ENCODE measurements at regions not wholly inside any gene's neighbourhood (a gene's known extent, or its start where the extent isn't known, plus 50 kb on each side); places are given as distances from the start of the nearest gene placed in this dataset.
A peak's percentile ranks its signal among the peaks of the same experiment; 100 is the strongest.
"Not testable (repeated sequence)": the region's sequence is repeated elsewhere in the genome, so short reads cannot be mapped to it uniquely, and the experiment has no call there.

DNA sequence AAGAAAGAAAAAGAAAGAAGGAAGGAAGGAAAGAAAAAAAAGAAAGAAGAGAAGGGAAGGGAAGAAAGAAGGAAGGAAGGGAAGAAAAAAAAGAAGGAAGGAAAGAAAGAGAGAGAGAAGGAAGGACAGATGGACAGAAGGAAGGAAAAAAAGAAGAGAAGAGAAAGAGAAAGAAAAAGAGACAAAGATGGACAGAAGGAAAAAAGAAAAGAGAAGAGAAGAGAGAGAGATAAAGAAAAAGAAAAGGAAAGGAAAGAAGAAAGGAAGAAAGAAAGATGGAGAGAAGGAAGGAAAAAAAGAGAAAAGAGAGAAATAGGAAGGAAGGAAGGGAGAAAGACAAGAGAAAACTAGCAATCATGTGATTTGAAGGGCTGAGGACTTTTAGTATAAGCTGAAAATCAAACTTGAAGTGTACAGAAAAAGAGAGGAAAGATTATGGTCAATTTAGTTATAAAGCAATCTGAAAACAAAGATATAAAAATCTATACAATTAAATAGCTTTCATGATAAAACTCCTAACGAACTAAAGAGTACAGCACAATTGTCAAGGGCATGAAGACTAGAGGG, 115.3 kb downstream of the LTN1 start:
- Histone ChIP-seq H3K4me1 (replicated peaks in 1 of 2) (no peaks in the 10 kb centered on the region), H3K27ac (no peak overlapping the region), H3K4me3 (no peak overlapping the region)
- WGBS, 10 experiments: 80 to 100% (median 89%) methylated on average over 1 of the region's 1 CpG
- no peak for ATAC-seq (replicated peaks in 6 of 8)
- in situ Hi-C loops (cut with MboI; ENCODE audit: low pct_unique_long_range_greater_than_20kb in 2 of 9, low sequenced_read_pairs in 9 of 9, unreplicated experiment in 9 of 9): no loop called here

DNA sequence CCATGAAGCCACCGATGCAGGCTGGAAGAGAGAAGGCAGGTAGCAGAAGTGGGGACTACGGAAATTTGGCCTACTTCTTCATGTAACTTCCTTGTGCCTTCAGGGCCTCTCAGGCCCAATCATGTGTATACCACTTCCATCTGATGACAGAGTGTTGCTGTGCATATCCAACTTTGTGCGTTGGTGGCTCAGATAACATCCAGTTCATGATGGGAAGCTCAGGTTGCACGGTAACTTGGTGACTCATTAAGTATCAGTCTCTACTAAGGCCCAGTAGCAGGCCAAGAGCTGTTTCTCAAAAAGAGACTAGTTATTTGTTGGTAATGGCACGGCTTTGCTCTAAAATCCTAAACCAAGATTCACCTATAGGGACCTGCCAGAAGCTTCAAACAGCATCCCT, 117.6 kb downstream of the LTN1 start:
- in situ Hi-C loops (cut with MboI; ENCODE audit: low pct_unique_long_range_greater_than_20kb in 2 of 9, low sequenced_read_pairs in 9 of 9, unreplicated experiment in 9 of 9): no loop called here
- ATAC-seq (replicated peaks in 6 of 8): no peak
- Histone ChIP-seq H3K4me3 (no peak overlapping the region), H3K4me1 (replicated peaks in 1 of 2) (no peaks in the 10 kb centered on the region), H3K27ac (no peak overlapping the region)
- WGBS, 10 experiments: 0 to 100% (median 81%) methylated on average over 1 to 5 of the region's 5 CpGs; no CpG with 5 or more reads in 3 of the 10 experiments

DNA sequence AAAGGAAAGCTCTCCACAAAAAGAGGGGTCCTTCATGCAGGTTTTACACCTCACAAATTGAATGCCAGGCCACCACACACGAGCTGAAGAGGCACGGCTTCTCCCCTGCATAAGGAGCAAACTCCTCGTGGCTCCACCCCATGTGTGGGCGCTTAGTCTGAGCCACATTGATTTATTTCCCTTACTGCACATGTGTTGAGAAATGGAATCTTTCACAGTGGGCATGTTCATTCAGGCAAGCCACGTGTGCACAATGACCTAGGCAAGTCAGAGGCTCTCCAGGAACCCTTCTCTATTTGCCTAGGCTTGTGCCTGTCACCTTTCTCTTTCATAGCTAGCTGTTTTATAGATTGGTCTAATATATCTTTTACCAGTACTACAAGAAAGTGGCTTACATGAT, 120.5 kb downstream of the LTN1 start:
- peak in 1 of 8 experiments; percentile 56 for ATAC-seq (replicated peaks in 6 of 8)
- H3K27ac ChIP-seq: no peak overlapping the region
- 67 to 93% (median 83%) methylated on average over 1 to 4 of the region's 5 CpGs; no CpG with 5 or more reads in 4 of the 10 experiments for WGBS, 10 experiments
- no peak overlapping the region for H3K4me3 ChIP-seq
- no peaks in the 10 kb centered on the region for H3K4me1 ChIP-seq (replicated peaks in 1 of 2)
- in situ Hi-C loops (cut with MboI; ENCODE audit: low pct_unique_long_range_greater_than_20kb in 2 of 9, low sequenced_read_pairs in 9 of 9, unreplicated experiment in 9 of 9): no loop called here

DNA sequence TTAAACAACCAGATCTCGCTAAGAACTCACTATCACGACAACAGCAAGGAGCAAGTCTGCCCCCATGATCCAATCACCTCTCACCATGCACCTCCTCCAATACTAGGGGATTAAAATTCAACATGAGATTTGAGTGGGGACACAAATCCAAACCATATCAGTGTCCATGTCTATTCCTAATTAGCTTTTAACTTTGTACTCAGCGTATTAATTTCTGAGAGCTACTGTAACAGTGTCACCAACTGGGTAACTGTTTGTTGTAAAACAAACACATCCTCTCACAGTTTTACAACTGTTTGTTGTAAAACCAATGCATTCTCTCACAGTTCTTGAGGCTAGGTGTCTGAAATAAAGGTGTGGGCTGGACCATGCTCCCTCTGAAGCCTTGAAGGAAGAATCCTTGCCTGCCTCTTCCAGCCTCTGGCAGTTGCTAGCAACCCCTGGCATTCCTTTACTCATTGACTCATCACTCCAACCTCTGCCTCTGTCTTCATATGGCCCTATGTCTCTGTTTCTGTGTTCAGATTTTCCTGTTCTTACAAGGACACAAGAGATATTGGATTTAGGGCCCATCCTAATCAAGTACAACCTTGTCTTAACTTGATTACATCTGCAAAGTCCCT, 121.2 kb downstream of the LTN1 start:
- Histone ChIP-seq H3K4me1 (replicated peaks in 1 of 2) (no peaks in the 10 kb centered on the region), H3K27ac (no peak overlapping the region), H3K4me3 (no peak overlapping the region)
- 72 to 100% (median 87%) methylated on average over 2 to 3 of the region's 3 CpGs; no CpG with 5 or more reads in 4 of the 10 experiments for WGBS, 10 experiments
- no peak for ATAC-seq (replicated peaks in 6 of 8)
- in situ Hi-C loops (cut with MboI; ENCODE audit: low pct_unique_long_range_greater_than_20kb in 2 of 9, low sequenced_read_pairs in 9 of 9, unreplicated experiment in 9 of 9): no loop called here

DNA sequence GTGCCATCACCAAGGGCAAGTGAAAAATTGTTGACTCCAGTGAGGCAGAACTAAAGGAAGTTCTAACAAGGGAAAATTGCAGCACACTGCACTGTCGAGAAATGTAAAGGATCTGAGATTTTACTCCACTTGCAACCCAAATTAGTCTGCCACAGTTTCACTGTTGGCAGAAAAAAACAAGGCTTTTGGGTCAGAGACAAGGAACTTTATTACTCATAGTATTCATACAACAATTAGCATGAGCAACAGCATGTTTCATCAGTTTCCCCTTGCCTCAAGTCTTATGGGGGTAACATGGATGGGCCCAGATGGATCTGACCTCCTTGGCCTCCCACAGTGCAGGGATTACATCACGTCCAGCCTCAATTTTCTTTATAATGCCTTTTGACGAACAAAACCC, 125.3 kb downstream of the LTN1 start:
- Histone ChIP-seq H3K4me1 (replicated peaks in 1 of 2) (no peaks in the 10 kb centered on the region), H3K4me3 (no peak overlapping the region), H3K27ac (no peak overlapping the region)
- ATAC-seq (replicated peaks in 6 of 8): no peak
- in situ Hi-C loops (cut with MboI; ENCODE audit: low pct_unique_long_range_greater_than_20kb in 2 of 9, low sequenced_read_pairs in 9 of 9, unreplicated experiment in 9 of 9): no loop called here
- WGBS, 10 experiments: 71 to 100% (median 85%) methylated on average over 1 to 3 of the region's 3 CpGs

DNA sequence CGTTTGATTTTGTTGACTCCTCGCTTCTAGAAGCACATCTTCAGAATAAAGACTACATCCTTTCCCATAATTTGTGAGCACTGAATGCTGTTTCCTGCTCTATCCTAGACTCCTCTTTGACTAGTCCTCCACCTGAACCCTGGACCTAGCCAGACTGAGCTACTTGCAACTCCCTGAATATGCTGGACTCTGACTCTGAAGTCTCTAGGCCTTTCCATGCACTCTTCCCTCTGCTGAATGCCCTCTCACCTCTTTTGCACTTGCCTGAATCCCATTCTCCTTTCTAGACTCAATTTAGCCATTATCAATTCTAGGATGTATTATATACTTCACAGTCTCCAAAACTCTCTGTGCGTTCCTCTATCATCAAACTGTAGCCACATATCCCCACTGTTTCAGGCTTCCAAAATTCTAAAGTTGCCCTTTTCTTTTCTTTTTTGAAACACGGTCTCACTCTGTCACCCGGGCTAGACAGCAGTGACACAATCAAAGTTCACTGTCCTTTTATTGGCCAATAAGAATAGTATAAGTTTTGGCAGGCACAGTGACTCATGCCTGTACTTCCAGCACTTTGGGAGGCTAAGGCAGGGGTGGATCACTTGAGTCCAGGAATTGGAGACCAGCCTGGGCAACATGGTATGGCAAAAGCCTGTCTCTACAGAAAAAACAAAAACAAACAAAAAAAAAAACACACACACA, 127.0 kb downstream of the LTN1 start:
- H3K4me1 ChIP-seq (replicated peaks in 1 of 2): no peaks in the 10 kb centered on the region
- WGBS, 10 experiments: 83 to 100% (median 98%) methylated on average over 1 to 3 of the region's 5 CpGs; no CpG with 5 or more reads in 2 of the 10 experiments
- in situ Hi-C loops (cut with MboI; ENCODE audit: low pct_unique_long_range_greater_than_20kb in 2 of 9, low sequenced_read_pairs in 9 of 9, unreplicated experiment in 9 of 9): no loop called here
- ATAC-seq (replicated peaks in 6 of 8): no peak
- H3K27ac ChIP-seq: no peak overlapping the region
- no peak overlapping the region for H3K4me3 ChIP-seq

DNA sequence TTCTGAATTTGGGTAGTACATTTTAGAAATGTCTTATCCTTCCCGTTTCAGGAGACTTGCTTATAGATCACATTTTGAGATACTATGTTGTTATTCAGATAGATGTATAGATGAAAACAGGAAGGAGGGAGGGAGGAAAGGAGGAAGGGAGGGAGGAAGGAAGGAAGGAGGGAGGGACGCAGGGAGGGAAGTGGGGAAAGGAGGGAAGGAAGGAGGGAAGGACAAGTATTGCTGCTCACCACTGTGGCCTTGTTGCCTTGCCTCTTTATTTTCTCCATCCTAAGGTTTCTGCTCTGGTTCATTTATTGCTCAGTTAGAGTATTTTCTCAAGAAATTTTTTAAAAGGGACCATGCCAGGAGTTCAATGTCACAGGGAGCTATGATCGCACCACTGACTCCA, 134.3 kb downstream of the LTN1 start:
- 33 to 100% (median 90%) methylated on average over 1 to 2 of the region's 3 CpGs; no CpG with 5 or more reads in 1 of the 10 experiments for WGBS, 10 experiments
- Histone ChIP-seq H3K4me1 (replicated peaks in 1 of 2) (no peaks in the 10 kb centered on the region), H3K4me3 (no peak overlapping the region), H3K27ac (no peak overlapping the region)
- ATAC-seq (replicated peaks in 6 of 8): no peak
- in situ Hi-C loops (cut with MboI; ENCODE audit: low pct_unique_long_range_greater_than_20kb in 2 of 9, low sequenced_read_pairs in 9 of 9, unreplicated experiment in 9 of 9): no loop called here

DNA sequence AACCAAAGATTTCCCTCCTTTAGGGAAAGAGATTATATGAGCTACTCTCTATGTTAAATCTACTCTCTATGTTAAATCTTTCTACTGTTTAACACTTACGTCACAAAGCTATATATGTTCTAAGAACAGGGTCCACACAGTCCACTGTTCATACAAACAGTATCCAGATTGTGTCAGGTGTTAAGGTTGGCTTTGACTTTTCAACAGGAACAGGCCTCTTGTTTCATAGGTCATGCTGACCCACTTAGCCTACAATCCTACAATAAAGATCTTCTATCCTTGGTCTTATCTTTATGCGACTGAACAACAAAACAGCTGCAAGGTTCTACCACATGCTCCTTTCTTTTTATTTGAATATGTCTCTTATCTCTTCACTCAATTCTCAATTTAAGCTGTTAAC, 134.9 kb downstream of the LTN1 start:
- H3K27ac ChIP-seq: no peak overlapping the region
- no peak overlapping the region for H3K4me3 ChIP-seq
- no peaks in the 10 kb centered on the region for H3K4me1 ChIP-seq (replicated peaks in 1 of 2)
- in situ Hi-C loops (cut with MboI; ENCODE audit: low pct_unique_long_range_greater_than_20kb in 2 of 9, low sequenced_read_pairs in 9 of 9, unreplicated experiment in 9 of 9): no loop called here
- ATAC-seq (replicated peaks in 6 of 8): no peak
- WGBS, 10 experiments: 69 to 100% (median 96%) methylated on average over 1 to 2 of the region's 2 CpGs; no CpG with 5 or more reads in 1 of the 10 experiments

DNA sequence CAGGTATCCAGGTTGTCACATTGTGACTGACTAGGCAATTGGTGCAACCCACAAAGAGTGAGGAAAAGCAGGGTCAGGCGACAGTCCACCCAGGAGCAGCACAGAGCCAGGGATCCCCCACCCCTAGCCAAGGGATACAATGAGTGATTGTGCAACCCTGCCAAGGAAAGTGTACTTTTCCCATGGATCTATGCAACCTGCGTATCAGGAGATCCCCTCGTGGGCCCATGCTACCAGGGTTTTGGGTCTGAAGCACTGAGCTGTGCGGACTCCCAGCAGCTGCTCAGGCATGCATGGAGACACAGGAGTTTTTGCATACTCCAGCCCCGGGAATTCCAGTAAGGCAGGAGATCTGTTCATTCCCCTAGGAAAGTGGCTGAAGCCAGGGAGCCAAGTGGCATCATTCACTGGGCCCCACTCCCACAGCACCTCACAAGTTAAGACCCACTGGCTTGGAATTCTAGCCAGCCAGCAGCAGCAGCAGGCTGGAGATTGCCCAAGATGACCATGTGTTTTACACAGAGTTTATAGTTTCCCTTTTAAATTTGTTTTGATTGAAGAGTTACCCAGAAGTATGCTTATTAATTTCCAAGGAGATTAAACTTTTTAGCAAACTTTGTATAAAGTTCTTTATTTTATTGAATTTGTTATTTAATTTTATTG, 136.0 kb downstream of the LTN1 start:
- in situ Hi-C loops (cut with MboI; ENCODE audit: low pct_unique_long_range_greater_than_20kb in 2 of 9, low sequenced_read_pairs in 9 of 9, unreplicated experiment in 9 of 9): no loop called here
- Histone ChIP-seq H3K4me1 (replicated peaks in 1 of 2) (no peaks in the 10 kb centered on the region), H3K4me3 (no peak overlapping the region), H3K27ac (no peak overlapping the region)
- 0 to 86% (median 56%) methylated on average over 1 to 3 of the region's 5 CpGs; no CpG with 5 or more reads in 3 of the 10 experiments for WGBS, 10 experiments
- ATAC-seq (replicated peaks in 6 of 8): peak in 4 of 8 experiments; percentile 23 to 83 (median 54)

DNA sequence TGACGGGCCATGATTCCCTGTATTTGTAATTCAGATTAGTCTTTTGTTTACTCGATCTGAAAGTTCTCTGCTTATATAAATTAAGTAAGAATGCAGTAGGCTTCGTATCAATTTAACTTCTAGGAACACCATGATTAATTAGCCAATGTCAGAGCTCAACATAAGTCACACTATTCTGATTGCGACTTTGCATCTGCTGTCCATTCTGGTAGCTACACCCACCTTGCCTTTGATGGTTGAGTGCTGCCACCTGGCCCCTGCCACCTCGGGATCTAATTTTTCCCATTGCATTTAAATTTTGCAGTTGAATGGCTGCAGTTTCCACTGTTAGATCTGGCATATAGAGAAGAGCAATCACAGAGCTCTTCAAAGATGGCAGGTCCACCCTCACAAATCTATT, 140.0 kb downstream of the LTN1 start:
- WGBS, 10 experiments: 51 to 100% (median 69%) methylated on average over 1 to 5 of the region's 5 CpGs
- Histone ChIP-seq H3K4me3 (no peak overlapping the region), H3K27ac (no peak overlapping the region), H3K4me1 (replicated peaks in 1 of 2) (no peaks in the 10 kb centered on the region)
- in situ Hi-C loops (cut with MboI; ENCODE audit: low pct_unique_long_range_greater_than_20kb in 2 of 9, low sequenced_read_pairs in 9 of 9, unreplicated experiment in 9 of 9): no loop called here
- no peak for ATAC-seq (replicated peaks in 6 of 8)

DNA sequence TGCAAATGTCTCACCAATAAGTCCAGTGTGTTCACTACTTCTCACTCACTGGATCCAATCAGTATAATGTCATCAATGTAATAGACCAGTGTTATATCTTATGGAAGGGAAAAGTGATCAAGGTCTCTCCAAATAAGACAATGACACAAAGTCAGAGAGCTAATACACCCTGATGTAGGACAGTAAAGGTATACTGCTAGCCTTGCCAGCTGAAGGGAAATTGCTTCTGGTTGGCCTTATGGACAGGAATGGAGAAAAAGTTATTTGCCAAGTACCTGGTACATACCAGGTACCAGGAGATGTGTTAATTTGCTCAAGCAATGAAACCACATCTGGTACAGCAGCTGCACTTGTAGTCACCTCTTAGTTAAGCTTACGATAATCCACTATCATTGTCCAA, 141.0 kb downstream of the LTN1 start:
- WGBS, 10 experiments: 64 to 100% methylated on average over 1 of the region's 1 CpG; no CpG with 5 or more reads in 8 of the 10 experiments
- ATAC-seq (replicated peaks in 6 of 8): no peak
- no peaks in the 10 kb centered on the region for H3K4me1 ChIP-seq (replicated peaks in 1 of 2)
- H3K27ac ChIP-seq: no peak overlapping the region
- no peak overlapping the region for H3K4me3 ChIP-seq
- in situ Hi-C loops (cut with MboI; ENCODE audit: low pct_unique_long_range_greater_than_20kb in 2 of 9, low sequenced_read_pairs in 9 of 9, unreplicated experiment in 9 of 9): no loop called here

DNA sequence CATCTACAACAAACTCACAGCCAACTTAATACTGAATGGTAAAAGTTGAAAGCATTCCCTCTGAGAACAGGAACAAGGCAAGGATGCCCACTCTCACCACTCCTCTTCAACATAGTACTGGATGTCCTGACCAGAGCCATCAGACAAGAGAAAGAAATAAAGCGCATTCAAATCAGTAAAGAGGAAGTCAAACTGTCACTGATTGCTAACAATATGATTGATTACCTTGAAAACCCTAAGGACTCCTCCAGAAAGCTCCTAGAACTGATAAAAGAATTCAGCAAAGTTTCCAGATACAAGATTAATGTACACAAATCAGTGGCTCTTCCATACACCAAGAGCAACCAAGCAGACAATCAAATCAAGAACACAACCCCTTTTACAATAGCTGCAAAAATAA, 153.4 kb downstream of the LTN1 start:
- H3K4me3 ChIP-seq; in situ Hi-C loops (cut with MboI; ENCODE audit: low pct_unique_long_range_greater_than_20kb in 2 of 9, low sequenced_read_pairs in 9 of 9, unreplicated experiment in 9 of 9); ATAC-seq (replicated peaks in 6 of 8); H3K27ac ChIP-seq; H3K4me1 ChIP-seq (replicated peaks in 1 of 2): not testable (repeated sequence)
- WGBS, 10 experiments: 40 to 83% (median 69%) methylated on average over 1 of the region's 1 CpG; no CpG with 5 or more reads in 4 of the 10 experiments

DNA sequence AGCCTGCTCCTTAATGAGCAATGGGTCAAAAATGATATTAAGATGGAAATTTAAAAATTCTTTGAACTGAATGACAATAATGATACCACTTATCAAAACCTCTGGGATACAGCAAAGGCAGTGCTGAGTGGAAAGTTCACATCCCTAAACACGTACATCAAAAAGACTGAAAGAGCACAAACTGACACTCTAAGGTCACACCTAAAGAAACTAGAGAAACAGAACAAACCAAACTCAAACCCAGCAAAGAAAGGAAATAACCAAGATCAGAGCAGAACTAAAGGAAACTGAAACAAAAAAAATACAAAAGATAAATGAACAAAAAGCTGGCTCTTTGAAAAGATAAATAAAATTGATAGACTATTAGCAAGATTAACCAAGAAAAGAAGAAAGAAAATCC, 155.3 kb downstream of the LTN1 start:
- H3K4me1 ChIP-seq (replicated peaks in 1 of 2); H3K27ac ChIP-seq; in situ Hi-C loops (cut with MboI; ENCODE audit: low pct_unique_long_range_greater_than_20kb in 2 of 9, low sequenced_read_pairs in 9 of 9, unreplicated experiment in 9 of 9); ATAC-seq (replicated peaks in 6 of 8); H3K4me3 ChIP-seq: not testable (repeated sequence)
- 39 to 100% (median 79%) methylated on average over 1 of the region's 1 CpG for WGBS, 10 experiments

All from motor neuron (in vitro differentiated cells).